ENCODE measurements at regions not wholly inside any gene's neighbourhood (a gene's known extent, or its start where the extent isn't known, plus 50 kb on each side); places are given as distances from the start of the nearest gene placed in this dataset.

- CTCF ChIA-PET = no interaction called here
- Histone ChIP-seq H3K9ac (replicated peaks; ENCODE audit: extremely low read depth, insufficient read depth, low read length) (no peak overlapping the region), H3K79me2 (ENCODE audit: control insufficient read depth, insufficient read depth, low read length) (no peaks in the 10 kb centered on the region), H3K27ac (ENCODE audit: insufficient read depth, low read depth, low read length) (no peak overlapping the region), H3K9me1 (replicated peaks; ENCODE audit: control insufficient read depth, extremely low read depth, insufficient read depth, low read length) (no peaks in the 10 kb centered on the region), H3K4me3 (replicated peaks in 1 of 3; ENCODE audit: insufficient read depth in 1 of 3, low read depth in 1 of 3, low read length in 3 of 3) (no peak overlapping the region), H3K27me3 (ENCODE audit: control insufficient read depth in 2 of 2, insufficient read depth in 2 of 2, low read length in 2 of 2) (no peaks in the 10 kb centered on the region), H3K4me1 (ENCODE audit: control insufficient read depth, extremely low read depth, insufficient read depth, low read length) (no peaks in the 10 kb centered on the region), H3K9me3 (replicated peaks; ENCODE audit: control insufficient read depth, insufficient read depth, low read length) (no peaks in the 10 kb centered on the region), H3K4me2 (ENCODE audit: insufficient read depth, low read length) (no peak overlapping the region), H4K20me1 (replicated peaks; ENCODE audit: control insufficient read depth, extremely low read depth, insufficient read depth, low read length) (no peaks in the 10 kb centered on the region), H3K36me3 (ENCODE audit: control insufficient read depth in 2 of 2, extremely low read depth in 1 of 2, insufficient read depth in 2 of 2, low read length in 2 of 2) (no peaks in the 10 kb centered on the region), H2AFZ (ENCODE audit: low read depth, low read length) (no peak overlapping the region)
- no peak for FAIRE-seq
- DNase-seq (ENCODE audit: low read depth, low spot score) = no peak
- no TSS peak for BruUV-seq (replicated peaks)
- intact Hi-C loops (cut with micrococcal nuclease) (no loop called here), dilution Hi-C loops (cut with MboI; ENCODE audit: extremely low pct_ligation_motif_present, low sequenced_read_pairs) (no loop called here)
- TF ChIP-seq FOS (IDR thresholded peaks at IDR 0.05; ENCODE audit: borderline replicate concordance, insufficient read depth, low read length) (no peak), MYC (IDR thresholded peaks at IDR 0.05; ENCODE audit: low read depth, low read length) (no peak), GATA2 (IDR thresholded peaks at IDR 0.05; ENCODE audit: insufficient read depth, insufficient read length, low read depth, low read length) (no peak), POLR2AphosphoS5 (IDR thresholded peaks at IDR 0.05; ENCODE audit: insufficient read depth, low read depth, low read length) (no peak), JUN (IDR thresholded peaks at IDR 0.05; ENCODE audit: borderline replicate concordance, insufficient read depth, insufficient read length, low read depth) (no peak), MAX (IDR thresholded peaks at IDR 0.05; ENCODE audit: insufficient read depth, insufficient read length) (no peak), POLR2A (IDR thresholded peaks at IDR 0.05; ENCODE audit: low read depth, low read length) (no peak), CTCF (IDR thresholded peaks at IDR 0.05; ENCODE audit: extremely low read depth in 1 of 2, insufficient read depth in 1 of 2, low read depth in 1 of 2, low read length in 2 of 2) (no peak)
- POLR2A ChIA-PET = no interaction called here
These were observed 557.3 kb upstream of the SEMA6A start for GRCh38 chr5:117131876-117132275.
